ENCODE measurements at regions not wholly inside any gene's neighbourhood (a gene's known extent, or its start where the extent isn't known, plus 50 kb on each side); places are given as distances from the start of the nearest gene placed in this dataset.
A peak's percentile ranks its signal among the peaks of the same experiment; 100 is the strongest.
"Not testable (repeated sequence)": the region's sequence is repeated elsewhere in the genome, so short reads cannot be mapped to it uniquely, and the experiment has no call there.

GRCh38 chr7:118949031-118949430 lies 724.5 kb downstream of the ANKRD7 start:
- no peaks in the 10 kb centered on the region for H4K20me1 ChIP-seq (ENCODE audit: insufficient read depth)
- no peaks in the 10 kb centered on the region for H3K79me2 ChIP-seq (replicated peaks; ENCODE audit: insufficient read depth, low read length)
- no peaks in the 10 kb centered on the region for H3F3A ChIP-seq (ENCODE audit: insufficient read depth, low read length, poor library complexity, severe bottlenecking)
- H3K9me3 ChIP-seq (ENCODE audit: low read length): no peaks in the 10 kb centered on the region
- H3K27me3 ChIP-seq (ENCODE audit: insufficient read depth, low read depth, low read length): no peaks in the 10 kb centered on the region
- TF ChIP-seq CTCF (IDR thresholded peaks at IDR 0.05; ENCODE audit: poor library complexity, severe bottlenecking) (no peak), SMC3 (conservative IDR thresholded peaks at IDR 0.05; ENCODE audit: poor library complexity) (no peak), EZH2 (IDR thresholded peaks at IDR 0.05; ENCODE audit: borderline replicate concordance, insufficient read depth, low read length, poor library complexity, severe bottlenecking) (no peak), POLR2AphosphoS5 (IDR thresholded peaks at IDR 0.05) (no peak), RAD21 (conservative IDR thresholded peaks at IDR 0.05) (no peak), MXI1 (conservative IDR thresholded peaks at IDR 0.05; ENCODE audit: poor library complexity, severe bottlenecking) (no peak), EP300 (conservative IDR thresholded peaks at IDR 0.05; ENCODE audit: poor library complexity, severe bottlenecking) (no peak), TAF1 (IDR thresholded peaks at IDR 0.05; ENCODE audit: low read depth) (no peak), REST (IDR thresholded peaks at IDR 0.05; ENCODE audit: borderline replicate concordance) (no peak)
- H3K9ac ChIP-seq (ENCODE audit: low read length): no peak overlapping the region
- H3K4me2 ChIP-seq (ENCODE audit: low read length): no peak overlapping the region
- H3K9me2 ChIP-seq (ENCODE audit: insufficient read depth, low read length): no peaks in the 10 kb centered on the region
- H3K27ac ChIP-seq (ENCODE audit: low read length): no peak overlapping the region
- H2AFZ ChIP-seq (ENCODE audit: low read depth, low read length): no peak overlapping the region
- no peaks in the 10 kb centered on the region for H3K36me3 ChIP-seq (ENCODE audit: insufficient read depth, low read length)
- H3K4me3 ChIP-seq (ENCODE audit: low read length): no peak overlapping the region

GRCh38 chr7:118956285-118956684 lies 731.8 kb downstream of the ANKRD7 start:
- H3F3A ChIP-seq (ENCODE audit: insufficient read depth, low read length, poor library complexity, severe bottlenecking); H2AFZ ChIP-seq (ENCODE audit: low read depth, low read length); H4K20me1 ChIP-seq (ENCODE audit: insufficient read depth); H3K9me2 ChIP-seq (ENCODE audit: insufficient read depth, low read length); H3K9ac ChIP-seq (ENCODE audit: low read length); H3K36me3 ChIP-seq (ENCODE audit: insufficient read depth, low read length); H3K27me3 ChIP-seq (ENCODE audit: insufficient read depth, low read depth, low read length); H3K27ac ChIP-seq (ENCODE audit: low read length); H3K4me2 ChIP-seq (ENCODE audit: low read length); H3K79me2 ChIP-seq (replicated peaks; ENCODE audit: insufficient read depth, low read length); H3K9me3 ChIP-seq (ENCODE audit: low read length); H3K4me3 ChIP-seq (ENCODE audit: low read length): not testable (repeated sequence)

GRCh38 chr7:118969370-118969769 lies 744.9 kb downstream of the ANKRD7 start:
- H3K9me2 ChIP-seq (ENCODE audit: insufficient read depth, low read length): no peaks in the 10 kb centered on the region
- no peaks in the 10 kb centered on the region for H3K9me3 ChIP-seq (ENCODE audit: low read length)
- H3F3A ChIP-seq (ENCODE audit: insufficient read depth, low read length, poor library complexity, severe bottlenecking): no peaks in the 10 kb centered on the region
- H3K36me3 ChIP-seq (ENCODE audit: insufficient read depth, low read length): no peaks in the 10 kb centered on the region
- TF ChIP-seq CTCF (IDR thresholded peaks at IDR 0.05; ENCODE audit: poor library complexity, severe bottlenecking) (no peak), EZH2 (IDR thresholded peaks at IDR 0.05; ENCODE audit: borderline replicate concordance, insufficient read depth, low read length, poor library complexity, severe bottlenecking) (no peak), MXI1 (conservative IDR thresholded peaks at IDR 0.05; ENCODE audit: poor library complexity, severe bottlenecking) (no peak), EP300 (conservative IDR thresholded peaks at IDR 0.05; ENCODE audit: poor library complexity, severe bottlenecking) (peak; percentile 80), POLR2AphosphoS5 (IDR thresholded peaks at IDR 0.05) (peak; percentile 70)
- H3K27ac ChIP-seq (ENCODE audit: low read length): no peak overlapping the region
- H4K20me1 ChIP-seq (ENCODE audit: insufficient read depth): no peaks in the 10 kb centered on the region
- H3K9ac ChIP-seq (ENCODE audit: low read length): no peak overlapping the region
- H2AFZ ChIP-seq (ENCODE audit: low read depth, low read length): no peak overlapping the region
- H3K4me3 ChIP-seq (ENCODE audit: low read length): no peak overlapping the region
- H3K27me3 ChIP-seq (ENCODE audit: insufficient read depth, low read depth, low read length): no peaks in the 10 kb centered on the region
- H3K79me2 ChIP-seq (replicated peaks; ENCODE audit: insufficient read depth, low read length): no peaks in the 10 kb centered on the region
- no peak overlapping the region for H3K4me2 ChIP-seq (ENCODE audit: low read length)

Measured in neural cell (in vitro differentiated cells).